ENCODE measurements at regions not wholly inside any gene's neighbourhood (a gene's known extent, or its start where the extent isn't known, plus 50 kb on each side); places are given as distances from the start of the nearest gene placed in this dataset.

- no peak for DNase-seq
These were observed 69.5 kb upstream of the IL6 start for GRCh38 chr7:22657479-22657878.

GRCh38 chr7:22655781-22656180, 71.2 kb upstream of the IL6 start:
- no peak for DNase-seq

DNA sequence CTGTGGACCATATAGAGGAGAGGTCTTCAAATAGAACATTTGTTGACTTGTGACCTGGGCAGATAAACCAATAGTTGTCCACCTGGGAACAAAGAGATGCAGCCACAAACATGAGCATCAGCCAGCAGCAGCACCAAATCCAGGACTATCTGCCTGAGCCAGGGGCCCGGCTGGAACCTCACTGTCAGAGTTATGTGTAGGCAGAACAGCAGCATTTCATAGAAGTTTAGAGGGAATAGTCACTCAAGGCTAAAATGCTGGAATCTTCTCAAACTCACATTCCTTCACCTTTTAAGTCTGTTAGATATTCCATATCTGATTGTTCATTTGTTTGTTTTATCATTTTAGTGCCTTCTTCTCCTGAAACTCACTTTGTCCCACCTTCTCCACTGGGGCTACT, 72.2 kb upstream of the IL6 start:
- no peak for DNase-seq

- no peak for DNase-seq
These were observed 73.0 kb upstream of the IL6 start for GRCh38 chr7:22653951-22654350.

GRCh38 chr7:22651534-22652243, 75.3 kb upstream of the IL6 start:
- DNase-seq = no peak

- DNase-seq = no peak
These were observed 76.0 kb upstream of the IL6 start for GRCh38 chr7:22651036-22651435.

GRCh38 chr7:22649686-22650085, 77.3 kb upstream of the IL6 start:
- no peak for DNase-seq

DNA sequence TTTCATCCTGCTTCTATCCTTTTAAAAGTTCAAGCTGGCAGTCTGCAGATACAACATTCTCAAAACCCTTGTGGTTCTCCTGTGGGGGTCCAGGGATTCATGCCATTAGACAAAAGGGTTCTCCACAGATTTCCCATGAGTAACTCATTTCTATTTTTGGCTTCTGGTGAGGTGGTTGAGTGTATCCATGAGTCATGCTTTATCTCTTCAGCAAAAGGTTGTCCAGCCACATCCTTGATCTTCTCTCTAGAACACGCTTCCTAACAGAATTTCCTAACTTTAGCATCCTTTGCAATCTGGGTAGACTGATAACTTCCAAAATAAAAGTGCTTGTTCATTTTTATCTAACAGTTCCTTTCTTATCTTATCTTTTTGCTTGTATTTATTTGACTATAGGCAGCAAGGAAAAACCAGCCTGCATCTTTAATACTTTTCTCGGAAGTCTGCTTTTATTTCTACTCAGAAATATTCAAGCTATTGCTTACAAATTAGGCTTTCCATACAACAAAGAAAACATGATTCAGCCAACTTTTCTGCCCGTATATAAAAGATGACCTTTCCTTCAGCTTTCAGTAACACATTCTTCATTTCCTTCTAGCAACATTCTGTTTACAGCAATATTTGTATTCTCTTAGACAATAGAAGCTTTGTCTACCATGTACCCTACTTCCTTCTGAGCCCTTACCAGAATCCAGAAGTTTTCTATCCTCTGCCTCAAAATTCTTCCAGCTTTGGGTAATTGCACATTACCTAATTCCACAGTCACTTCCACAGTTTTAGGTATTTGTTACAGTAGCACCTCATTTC, 79.3 kb upstream of the IL6 start:
- DNase-seq = no peak

DNA sequence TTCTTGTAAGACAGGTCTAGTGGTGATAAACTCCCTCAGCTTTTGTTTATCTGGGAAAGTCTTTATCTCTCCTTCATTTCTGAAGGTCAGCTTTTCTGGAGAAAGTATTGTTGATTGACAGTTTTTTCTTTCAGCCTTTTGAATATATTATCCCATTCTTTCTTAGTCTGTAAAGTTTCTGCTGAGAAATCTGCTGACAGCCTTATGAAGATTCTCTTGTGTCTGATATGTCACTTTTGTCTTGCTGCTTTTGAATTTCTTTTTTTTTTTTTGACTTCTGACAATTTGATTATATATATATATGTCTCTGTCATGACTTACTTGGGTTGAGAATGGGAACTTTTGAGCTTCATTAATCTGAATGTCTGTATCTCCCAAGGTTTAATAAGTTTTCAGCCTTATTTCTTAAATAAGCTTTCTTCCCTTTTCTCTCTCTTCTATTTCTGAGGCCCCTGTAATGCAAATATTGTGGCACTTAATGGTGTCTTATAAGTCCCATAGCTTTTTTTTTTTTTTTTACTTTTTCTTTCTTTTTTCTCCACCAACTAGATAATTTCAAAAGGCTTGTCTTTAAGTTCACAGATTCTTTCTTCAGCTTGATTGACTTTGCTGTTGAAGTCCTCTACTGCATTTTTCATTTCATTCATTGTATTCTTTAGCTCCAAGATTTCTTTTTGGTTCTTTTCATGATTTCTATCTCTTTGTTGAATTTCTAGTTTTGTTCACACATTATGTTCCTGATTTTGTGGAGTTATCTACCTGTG, 81.4 kb upstream of the IL6 start:
- DNase-seq = no peak

- no peak for DNase-seq
These were observed 84.5 kb upstream of the IL6 start for GRCh38 chr7:22642454-22642853.

GRCh38 chr7:22640269-22640668, 86.7 kb upstream of the IL6 start:
- DNase-seq = no peak

GRCh38 chr7:22639396-22639795, 87.6 kb upstream of the IL6 start:
- DNase-seq = no peak

- DNase-seq = no peak
These were observed 91.7 kb upstream of the IL6 start for GRCh38 chr7:22635349-22635748.

- no peak for DNase-seq
These were observed 93.0 kb upstream of the IL6 start for GRCh38 chr7:22633954-22634474.

DNA sequence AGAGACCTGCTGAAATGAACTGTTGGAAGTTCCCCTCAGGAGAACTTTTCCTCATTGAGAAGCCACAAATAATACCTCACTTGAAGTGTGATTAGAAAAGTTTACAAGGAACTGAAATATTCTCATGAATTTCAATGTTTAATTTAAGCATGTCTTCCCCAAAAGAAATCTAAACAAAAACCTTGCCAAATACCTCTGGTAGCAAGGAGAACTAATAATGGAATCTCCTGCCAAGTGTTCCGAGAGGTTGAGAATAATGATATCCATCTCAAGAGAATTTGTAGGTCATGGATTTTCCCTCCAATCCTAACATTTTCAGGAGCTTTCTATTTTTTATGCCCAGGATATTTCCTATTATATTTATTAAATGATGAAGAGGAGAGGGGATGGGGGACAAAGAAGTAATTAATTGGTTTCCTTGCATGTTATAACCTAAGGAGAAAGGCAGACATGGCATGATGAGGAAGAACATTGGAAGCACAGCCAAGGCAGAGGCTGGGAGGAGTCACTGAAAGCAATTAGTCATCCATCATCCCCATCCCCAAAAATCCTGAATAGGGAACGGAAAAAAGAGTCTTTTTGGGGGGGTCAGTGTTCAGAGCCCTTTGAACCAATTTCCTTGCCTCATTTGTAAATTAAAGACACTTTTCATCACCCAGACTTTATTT, 93.6 kb upstream of the IL6 start:
- no peak for DNase-seq

GRCh38 chr7:22632674-22633073, 94.3 kb upstream of the IL6 start:
- DNase-seq = no peak

DNA sequence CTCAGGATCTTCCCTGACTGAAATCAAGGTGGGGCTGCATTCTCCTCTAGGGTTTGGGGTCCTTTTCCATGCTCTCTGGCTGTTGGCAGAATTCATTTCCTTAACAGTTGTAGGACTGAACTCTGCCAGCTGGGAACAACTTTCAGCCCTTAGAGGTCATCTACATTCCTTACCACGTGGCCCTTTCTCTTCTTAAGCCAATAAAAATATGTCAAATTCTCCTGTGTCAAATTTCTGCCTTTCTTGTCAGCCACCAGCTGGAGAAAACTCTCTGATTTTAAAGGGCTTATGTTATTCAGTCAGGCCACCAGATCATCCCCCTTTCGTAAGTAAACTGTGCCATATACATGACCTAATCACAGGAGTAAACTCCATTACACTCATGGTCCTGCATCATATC, 95.3 kb upstream of the IL6 start:
- DNase-seq = no peak

- no peak for DNase-seq
These were observed 96.9 kb upstream of the IL6 start for GRCh38 chr7:22630069-22630468.

DNA sequence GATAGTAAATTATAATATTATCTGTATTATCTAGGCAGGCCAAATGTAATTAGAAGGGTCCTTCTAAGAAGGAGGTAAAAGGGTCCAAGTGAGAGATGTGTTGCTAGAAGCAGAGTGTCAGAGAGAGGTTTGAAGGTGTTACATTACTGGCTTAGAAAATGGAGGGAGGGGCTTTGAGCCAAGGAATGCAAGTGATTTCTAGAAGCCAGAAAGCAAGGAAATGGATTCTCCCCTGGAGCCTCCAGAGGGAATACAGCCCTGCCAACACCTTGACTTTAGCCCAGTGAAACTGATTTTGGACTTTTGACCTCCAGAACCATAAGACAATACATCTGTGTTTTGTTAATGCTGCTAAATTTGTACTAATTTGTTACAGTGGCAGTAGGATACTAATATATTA, 97.9 kb upstream of the IL6 start:
- DNase-seq = no peak

GRCh38 chr7:22628112-22628511, 98.9 kb upstream of the IL6 start:
- DNase-seq = no peak

DNA sequence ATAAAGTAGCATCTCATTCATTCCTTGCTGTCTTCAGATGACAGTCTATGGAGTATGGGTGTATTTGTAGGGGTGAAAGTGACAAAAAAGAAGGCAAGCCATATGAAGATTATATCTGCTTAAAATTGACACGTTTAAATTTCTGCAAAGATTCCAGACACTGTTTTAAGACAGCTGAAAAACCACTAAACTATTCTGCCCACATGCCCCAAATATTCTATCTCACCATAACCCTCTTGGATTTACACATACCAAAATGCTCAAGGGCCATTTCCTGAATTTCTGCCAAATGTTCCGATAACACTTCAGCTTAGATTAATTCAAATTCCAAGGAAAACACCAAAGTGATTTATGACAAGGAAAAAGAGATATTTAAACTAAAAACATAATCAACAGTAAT, 99.9 kb upstream of the IL6 start:
- DNase-seq = no peak

- no peak for DNase-seq
These were observed 101.7 kb upstream of the IL6 start for GRCh38 chr7:22625251-22625650.

DNA sequence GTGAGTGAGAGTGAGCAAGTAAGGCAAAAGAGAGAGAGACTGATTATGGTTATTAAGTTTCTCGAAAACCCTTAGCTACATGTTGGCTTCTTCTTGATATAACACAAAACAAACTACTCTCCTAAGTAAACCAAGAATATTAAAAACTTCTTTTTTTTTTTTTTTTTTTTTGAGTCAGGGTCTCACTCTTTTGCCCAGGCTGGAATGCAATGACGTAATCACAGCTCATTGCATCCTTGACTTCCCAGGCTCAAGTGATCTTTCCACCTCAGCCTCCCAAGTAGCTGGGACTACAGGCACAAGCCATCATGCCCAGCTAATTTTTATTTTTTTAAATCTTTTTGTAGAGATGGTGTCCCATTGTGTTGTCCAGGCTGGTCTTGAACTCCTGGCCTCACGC, 102.2 kb upstream of the IL6 start:
- no peak for DNase-seq
